ENCODE measurements at regions not wholly inside any gene's neighbourhood (a gene's known extent, or its start where the extent isn't known, plus 50 kb on each side); places are given as distances from the start of the nearest gene placed in this dataset.

GRCh38 chr9:119974026-119974425, 604.8 kb upstream of the BRINP1 start:
- Mint-ChIP-seq H3K4me3 (no peak overlapping the region), H3K9me3 (no peaks in the 10 kb centered on the region), H3K27ac (no peak overlapping the region), H3K27me3 (peaks cover 4% of the 10 kb centered on the region), H3K4me1 (no peaks in the 10 kb centered on the region), H3K36me3 (no peaks in the 10 kb centered on the region)

- Mint-ChIP-seq H3K4me1 (no peaks in the 10 kb centered on the region), H3K36me3 (no peaks in the 10 kb centered on the region), H3K27me3 (peaks cover 12% of the 10 kb centered on the region)
Measured at GRCh38 chr9:119968836-119969707, 599.8 kb upstream of the BRINP1 start.

GRCh38 chr9:119967867-119968535, 598.8 kb upstream of the BRINP1 start:
- Mint-ChIP-seq H3K4me3 (no peak overlapping the region), H3K4me1 (no peaks in the 10 kb centered on the region), H3K36me3 (no peaks in the 10 kb centered on the region), H3K27ac (no peak overlapping the region), H3K9me3 (no peaks in the 10 kb centered on the region), H3K27me3 (peaks cover 12% of the 10 kb centered on the region)

More at GRCh38 chr9:119968836-119969707, 599.8 kb upstream of the BRINP1 start:
- Mint-ChIP-seq H3K9me3 (no peaks in the 10 kb centered on the region), H3K4me3 (no peak overlapping the region), H3K27ac (no peak overlapping the region)

GRCh38 chr9:119963798-119964372, 594.6 kb upstream of the BRINP1 start:
- Mint-ChIP-seq H3K27me3 (peaks cover 17% of the 10 kb centered on the region), H3K27ac (no peak overlapping the region), H3K4me3 (no peak overlapping the region), H3K9me3 (no peaks in the 10 kb centered on the region), H3K36me3 (no peaks in the 10 kb centered on the region), H3K4me1 (no peaks in the 10 kb centered on the region)

GRCh38 chr9:119963258-119963797, 594.1 kb upstream of the BRINP1 start:
- Mint-ChIP-seq H3K27ac (no peak overlapping the region), H3K4me1 (no peaks in the 10 kb centered on the region), H3K9me3 (no peaks in the 10 kb centered on the region), H3K36me3 (no peaks in the 10 kb centered on the region), H3K4me3 (no peak overlapping the region), H3K27me3 (peaks cover 16% of the 10 kb centered on the region)

- Mint-ChIP-seq H3K27me3 (peaks cover 8% of the 10 kb centered on the region), H3K36me3 (no peaks in the 10 kb centered on the region), H3K4me1 (no peaks in the 10 kb centered on the region), H3K9me3 (no peaks in the 10 kb centered on the region), H3K27ac (no peak overlapping the region), H3K4me3 (no peak overlapping the region)
Measured at GRCh38 chr9:119961774-119962424, 592.7 kb upstream of the BRINP1 start.

GRCh38 chr9:119959846-119960545, 590.8 kb upstream of the BRINP1 start:
- Mint-ChIP-seq H3K9me3 (no peaks in the 10 kb centered on the region), H3K4me3 (no peak overlapping the region), H3K27me3 (peaks cover 7% of the 10 kb centered on the region), H3K4me1 (no peaks in the 10 kb centered on the region), H3K36me3 (no peaks in the 10 kb centered on the region), H3K27ac (no peak overlapping the region)

- H3K9me3 Mint-ChIP-seq, result no peaks in the 10 kb centered on the region
- no peak overlapping the region for H3K4me3 Mint-ChIP-seq
- peaks cover 2% of the 10 kb centered on the region for H3K27me3 Mint-ChIP-seq
- H3K36me3 Mint-ChIP-seq, result no peaks in the 10 kb centered on the region
- no peaks in the 10 kb centered on the region for H3K4me1 Mint-ChIP-seq
- H3K27ac Mint-ChIP-seq, result no peak overlapping the region
Measured at GRCh38 chr9:119956111-119956510, 586.9 kb upstream of the BRINP1 start.

- Mint-ChIP-seq H3K4me3 (no peak overlapping the region), H3K9me3 (no peaks in the 10 kb centered on the region), H3K27ac (no peak overlapping the region), H3K36me3 (no peaks in the 10 kb centered on the region), H3K4me1 (no peaks in the 10 kb centered on the region), H3K27me3 (peaks cover 2% of the 10 kb centered on the region)
Measured at GRCh38 chr9:119955276-119955675, 586.0 kb upstream of the BRINP1 start.

- Mint-ChIP-seq H3K27me3 (peaks cover 2% of the 10 kb centered on the region), H3K4me3 (no peak overlapping the region), H3K4me1 (no peaks in the 10 kb centered on the region), H3K9me3 (no peaks in the 10 kb centered on the region), H3K27ac (no peak overlapping the region), H3K36me3 (no peaks in the 10 kb centered on the region)
Measured at GRCh38 chr9:119951591-119951990, 582.4 kb upstream of the BRINP1 start.

- Mint-ChIP-seq H3K36me3 (no peaks in the 10 kb centered on the region), H3K27ac (no peak overlapping the region), H3K4me3 (no peak overlapping the region), H3K9me3 (no peaks in the 10 kb centered on the region), H3K27me3 (peaks cover 2% of the 10 kb centered on the region), H3K4me1 (no peaks in the 10 kb centered on the region)
Measured at GRCh38 chr9:119951090-119951489, 581.9 kb upstream of the BRINP1 start.

GRCh38 chr9:119945686-119946085, 576.5 kb upstream of the BRINP1 start:
- no peaks in the 10 kb centered on the region for H3K4me1 Mint-ChIP-seq
- H3K27me3 Mint-ChIP-seq, result no peaks in the 10 kb centered on the region
- no peak overlapping the region for H3K4me3 Mint-ChIP-seq
- no peak overlapping the region for H3K27ac Mint-ChIP-seq
- H3K9me3 Mint-ChIP-seq, result no peaks in the 10 kb centered on the region
- no peaks in the 10 kb centered on the region for H3K36me3 Mint-ChIP-seq

GRCh38 chr9:119941091-119941490, 571.9 kb upstream of the BRINP1 start:
- Mint-ChIP-seq H3K27me3 (peaks cover 3% of the 10 kb centered on the region), H3K4me1 (no peaks in the 10 kb centered on the region), H3K36me3 (no peaks in the 10 kb centered on the region), H3K4me3 (no peak overlapping the region), H3K27ac (no peak overlapping the region), H3K9me3 (no peaks in the 10 kb centered on the region)

- Mint-ChIP-seq H3K27me3 (peaks cover 7% of the 10 kb centered on the region), H3K4me3 (no peak overlapping the region), H3K27ac (no peak overlapping the region), H3K4me1 (no peaks in the 10 kb centered on the region), H3K36me3 (no peaks in the 10 kb centered on the region), H3K9me3 (no peaks in the 10 kb centered on the region)
Measured at GRCh38 chr9:119938871-119939270, 569.6 kb upstream of the BRINP1 start.

- no peak overlapping the region for H3K27ac Mint-ChIP-seq
- no peaks in the 10 kb centered on the region for H3K9me3 Mint-ChIP-seq
- H3K4me1 Mint-ChIP-seq, result no peaks in the 10 kb centered on the region
- H3K36me3 Mint-ChIP-seq, result no peaks in the 10 kb centered on the region
- peaks cover 8% of the 10 kb centered on the region for H3K27me3 Mint-ChIP-seq
- H3K4me3 Mint-ChIP-seq, result no peak overlapping the region
Measured at GRCh38 chr9:119934497-119934896, 565.3 kb upstream of the BRINP1 start.

Data from activated naive CD4-positive, alpha-beta T cell treated with anti-CD3 and anti-CD28 coated beads, Interleukin-2, amount 50 U/mL, for 24 hours (primary cell).